ENCODE measurements at regions not wholly inside any gene's neighbourhood (a gene's known extent, or its start where the extent isn't known, plus 50 kb on each side); places are given as distances from the start of the nearest gene placed in this dataset.

GRCh38 chr18:73093687-73094250, 226.0 kb upstream of the NETO1 start:
- no peaks in the 10 kb centered on the region for H3K79me2 ChIP-seq (ENCODE audit: control insufficient read depth, insufficient read depth, low read length)
- no peak overlapping the region for H2AFZ ChIP-seq (ENCODE audit: control insufficient read depth, low read depth, low read length)
- in situ Hi-C loops (cut with MboI), result no loop called here
- FAIRE-seq (no peak), DNase-seq (ENCODE audit: low read depth, low spot score) (no peak), ATAC-seq (no peak)
- SMC1A ChIA-PET (ENCODE audit: uncharacterized antibody, unreplicated experiment), result no interaction called here
- no TSS peak for BruUV-seq (replicated peaks)
- intact Hi-C loops (cut with micrococcal nuclease; ENCODE audit: unreplicated experiment), result no loop called here
- no peak overlapping the region for H3K4me2 ChIP-seq (ENCODE audit: control insufficient read depth, insufficient read depth)
- no peaks in the 10 kb centered on the region for H3K27me3 ChIP-seq (replicated peaks in 1 of 2; ENCODE audit: control insufficient read depth in 2 of 2, insufficient read depth in 2 of 2, low read length in 1 of 2)
- no peak overlapping the region for H3K27ac ChIP-seq (ENCODE audit: control insufficient read depth, insufficient read depth)
- H4K20me1 ChIP-seq (ENCODE audit: control insufficient read depth, insufficient read depth), result no peaks in the 10 kb centered on the region
- no peak overlapping the region for H3K9ac ChIP-seq (ENCODE audit: control insufficient read depth, insufficient read depth, low read length)
- TF ChIP-seq EED (IDR thresholded peaks at IDR 0.05; ENCODE audit: low read depth), result no peak
- 0% methylated on average over 1 of the region's 1 CpG for WGBS (ENCODE audit: insufficient coverage, insufficient replicate concordance, low lambda C conversion rate, missing lambda C conversion rate)
- H3K4me3 ChIP-seq, result no peak overlapping the region
- CTCF ChIA-PET, result no interaction called here
- no peaks in the 10 kb centered on the region for H3K4me1 ChIP-seq (ENCODE audit: control insufficient read depth, insufficient read depth, low read length)
- POLR2A ChIA-PET, result no interaction called here
- RAD21 ChIA-PET (ENCODE audit: unreplicated experiment), result no interaction called here
- no peaks in the 10 kb centered on the region for H3K36me3 ChIP-seq (ENCODE audit: control insufficient read depth in 2 of 2, insufficient read depth in 2 of 2, low read length in 1 of 2)
- no peaks in the 10 kb centered on the region for H3K9me3 ChIP-seq (replicated peaks; ENCODE audit: control insufficient read depth, insufficient read depth, low read length)

- Histone ChIP-seq H3K79me2 (ENCODE audit: control insufficient read depth, insufficient read depth, low read length) (no peaks in the 10 kb centered on the region), H2AFZ (ENCODE audit: control insufficient read depth, low read depth, low read length) (no peak overlapping the region), H3K36me3 (ENCODE audit: control insufficient read depth in 2 of 2, insufficient read depth in 2 of 2, low read length in 1 of 2) (no peaks in the 10 kb centered on the region), H3K4me2 (ENCODE audit: control insufficient read depth, insufficient read depth) (no peak overlapping the region), H3K27ac (ENCODE audit: control insufficient read depth, insufficient read depth) (no peak overlapping the region), H3K4me1 (ENCODE audit: control insufficient read depth, insufficient read depth, low read length) (no peaks in the 10 kb centered on the region), H4K20me1 (ENCODE audit: control insufficient read depth, insufficient read depth) (no peaks in the 10 kb centered on the region), H3K4me3 (no peak overlapping the region), H3K9ac (ENCODE audit: control insufficient read depth, insufficient read depth, low read length) (no peak overlapping the region), H3K27me3 (replicated peaks in 1 of 2; ENCODE audit: control insufficient read depth in 2 of 2, insufficient read depth in 2 of 2, low read length in 1 of 2) (no peaks in the 10 kb centered on the region), H3K9me3 (replicated peaks; ENCODE audit: control insufficient read depth, insufficient read depth, low read length) (no peaks in the 10 kb centered on the region)
- no peak for TF ChIP-seq FOXM1 (IDR thresholded peaks at IDR 0.05; ENCODE audit: low read depth, low read length)
- no peak for TF ChIP-seq ZNF687 (IDR thresholded peaks at IDR 0.05)
- TF ChIP-seq E2F4 (IDR thresholded peaks at IDR 0.05; ENCODE audit: low read depth, low read length), result no peak
- TF ChIP-seq PBX3 (IDR thresholded peaks at IDR 0.05; ENCODE audit: insufficient replicate concordance, low read depth, low read length), result no peak
- ChIA-PET POLR2A (interaction anchor here (0.9 kb wide), 1 partner anchor 16 kb away, joined by 3 read pairs; no protein-coding TSS in a partner anchor), RAD21 (ENCODE audit: unreplicated experiment) (no interaction called here), SMC1A (ENCODE audit: uncharacterized antibody, unreplicated experiment) (interaction anchor here (1.6 kb wide), 1 partner anchor 11 kb away, joined by 4 read pairs; no protein-coding TSS in a partner anchor), CTCF (no interaction called here)
- FAIRE-seq (no peak), ATAC-seq (no peak), DNase-seq (ENCODE audit: low read depth, low spot score) (no peak)
- in situ Hi-C loops (cut with MboI), result no loop called here
- 0% methylated on average over 1 of the region's 1 CpG for WGBS (ENCODE audit: insufficient coverage, insufficient replicate concordance, low lambda C conversion rate, missing lambda C conversion rate)
- intact Hi-C loops (cut with micrococcal nuclease; ENCODE audit: unreplicated experiment), result no loop called here
- BruUV-seq (replicated peaks), result no TSS peak
These were observed 220.7 kb upstream of the NETO1 start for GRCh38 chr18:73088445-73088844.
